ENCODE measurements at regions not wholly inside any gene's neighbourhood (a gene's known extent, or its start where the extent isn't known, plus 50 kb on each side); places are given as distances from the start of the nearest gene placed in this dataset.

DNA sequence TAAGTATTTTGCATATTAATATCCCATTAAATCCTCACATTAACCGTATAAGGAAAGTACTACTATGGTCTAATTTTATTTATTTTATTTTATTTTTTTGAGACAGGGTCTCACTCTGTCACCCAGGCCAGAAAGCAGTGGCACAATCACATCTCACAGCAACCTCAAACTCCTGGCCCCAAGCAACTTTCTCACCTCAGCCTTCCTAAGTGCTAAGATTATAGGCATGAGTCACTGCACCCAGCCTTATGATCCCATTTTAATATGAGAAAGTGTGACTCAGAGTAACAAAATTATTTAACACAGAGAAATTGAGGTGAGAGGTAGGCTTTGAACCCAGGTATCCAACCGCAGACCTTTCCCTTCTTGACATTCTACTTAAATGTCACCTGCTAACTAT lies 330.0 kb upstream of the POU3F3 start:
- TF ChIP-seq, protein P1, sequence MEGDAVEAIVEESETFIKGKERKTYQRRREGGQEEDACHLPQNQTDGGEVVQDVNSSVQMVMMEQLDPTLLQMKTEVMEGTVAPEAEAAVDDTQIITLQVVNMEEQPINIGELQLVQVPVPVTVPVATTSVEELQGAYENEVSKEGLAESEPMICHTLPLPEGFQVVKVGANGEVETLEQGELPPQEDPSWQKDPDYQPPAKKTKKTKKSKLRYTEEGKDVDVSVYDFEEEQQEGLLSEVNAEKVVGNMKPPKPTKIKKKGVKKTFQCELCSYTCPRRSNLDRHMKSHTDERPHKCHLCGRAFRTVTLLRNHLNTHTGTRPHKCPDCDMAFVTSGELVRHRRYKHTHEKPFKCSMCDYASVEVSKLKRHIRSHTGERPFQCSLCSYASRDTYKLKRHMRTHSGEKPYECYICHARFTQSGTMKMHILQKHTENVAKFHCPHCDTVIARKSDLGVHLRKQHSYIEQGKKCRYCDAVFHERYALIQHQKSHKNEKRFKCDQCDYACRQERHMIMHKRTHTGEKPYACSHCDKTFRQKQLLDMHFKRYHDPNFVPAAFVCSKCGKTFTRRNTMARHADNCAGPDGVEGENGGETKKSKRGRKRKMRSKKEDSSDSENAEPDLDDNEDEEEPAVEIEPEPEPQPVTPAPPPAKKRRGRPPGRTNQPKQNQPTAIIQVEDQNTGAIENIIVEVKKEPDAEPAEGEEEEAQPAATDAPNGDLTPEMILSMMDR (IDR thresholded peaks at IDR 0.05): no peak
- no peak for TF ChIP-seq POLR2A (IDR thresholded peaks at IDR 0.05)
- no peak for TF ChIP-seq POLR2AphosphoS5 (IDR thresholded peaks at IDR 0.05)
- no peak for TF ChIP-seq EP300 (IDR thresholded peaks at IDR 0.05)
